ENCODE measurements at regions not wholly inside any gene's neighbourhood (a gene's known extent, or its start where the extent isn't known, plus 50 kb on each side); places are given as distances from the start of the nearest gene placed in this dataset.

GRCh38 chr16:85500220-85500619, 112.9 kb upstream of the GSE1 start:
- Histone ChIP-seq H3K9me3 (ENCODE audit: insufficient read depth, low read depth, low read length) (no peaks in the 10 kb centered on the region), H3K4me1 (ENCODE audit: insufficient read depth, low read length, poor library complexity, severe bottlenecking) (peaks cover 13% of the 10 kb centered on the region), H2AFZ (ENCODE audit: low read length) (no peak overlapping the region), H3K27me3 (ENCODE audit: insufficient read depth, low read length, poor library complexity, severe bottlenecking) (no peaks in the 10 kb centered on the region), H4K20me1 (ENCODE audit: insufficient read depth, low read length, poor library complexity, severe bottlenecking) (no peaks in the 10 kb centered on the region), H3K4me3 (ENCODE audit: low read length, poor library complexity, severe bottlenecking) (no peak overlapping the region), H3K79me2 (ENCODE audit: insufficient read depth, low read length) (no peaks in the 10 kb centered on the region), H3K9me2 (replicated peaks; ENCODE audit: low read depth, low read length) (no peaks in the 10 kb centered on the region), H3K36me3 (ENCODE audit: insufficient read depth, low read length) (no peaks in the 10 kb centered on the region), H3K4me2 (ENCODE audit: low read depth, low read length, poor library complexity, severe bottlenecking) (no peak overlapping the region), H3K9ac (ENCODE audit: low read depth, low read length, poor library complexity, severe bottlenecking) (no peak overlapping the region), H3F3A (ENCODE audit: low read depth) (0 out of 2 replicates have a peak, but pooled peaks cover 3% of the 10 kb centered on the region)
- TF ChIP-seq, protein P1, sequence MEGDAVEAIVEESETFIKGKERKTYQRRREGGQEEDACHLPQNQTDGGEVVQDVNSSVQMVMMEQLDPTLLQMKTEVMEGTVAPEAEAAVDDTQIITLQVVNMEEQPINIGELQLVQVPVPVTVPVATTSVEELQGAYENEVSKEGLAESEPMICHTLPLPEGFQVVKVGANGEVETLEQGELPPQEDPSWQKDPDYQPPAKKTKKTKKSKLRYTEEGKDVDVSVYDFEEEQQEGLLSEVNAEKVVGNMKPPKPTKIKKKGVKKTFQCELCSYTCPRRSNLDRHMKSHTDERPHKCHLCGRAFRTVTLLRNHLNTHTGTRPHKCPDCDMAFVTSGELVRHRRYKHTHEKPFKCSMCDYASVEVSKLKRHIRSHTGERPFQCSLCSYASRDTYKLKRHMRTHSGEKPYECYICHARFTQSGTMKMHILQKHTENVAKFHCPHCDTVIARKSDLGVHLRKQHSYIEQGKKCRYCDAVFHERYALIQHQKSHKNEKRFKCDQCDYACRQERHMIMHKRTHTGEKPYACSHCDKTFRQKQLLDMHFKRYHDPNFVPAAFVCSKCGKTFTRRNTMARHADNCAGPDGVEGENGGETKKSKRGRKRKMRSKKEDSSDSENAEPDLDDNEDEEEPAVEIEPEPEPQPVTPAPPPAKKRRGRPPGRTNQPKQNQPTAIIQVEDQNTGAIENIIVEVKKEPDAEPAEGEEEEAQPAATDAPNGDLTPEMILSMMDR (conservative IDR thresholded peaks at IDR 0.05; ENCODE audit: low read length): no peak
- no peak for TF ChIP-seq EZH2phosphoT487 (IDR thresholded peaks at IDR 0.05; ENCODE audit: borderline replicate concordance)

- Histone ChIP-seq H2AFZ (ENCODE audit: low read length) (no peak overlapping the region), H3K4me3 (ENCODE audit: low read length, poor library complexity, severe bottlenecking) (no peak overlapping the region), H3K79me2 (ENCODE audit: insufficient read depth, low read length) (no peaks in the 10 kb centered on the region), H3K9me3 (ENCODE audit: insufficient read depth, low read depth, low read length) (no peaks in the 10 kb centered on the region), H3K4me2 (ENCODE audit: low read depth, low read length, poor library complexity, severe bottlenecking) (no peak overlapping the region), H3K9me2 (replicated peaks; ENCODE audit: low read depth, low read length) (no peaks in the 10 kb centered on the region), H4K20me1 (ENCODE audit: insufficient read depth, low read length, poor library complexity, severe bottlenecking) (no peaks in the 10 kb centered on the region), H3K36me3 (ENCODE audit: insufficient read depth, low read length) (no peaks in the 10 kb centered on the region), H3K9ac (ENCODE audit: low read depth, low read length, poor library complexity, severe bottlenecking) (no peak overlapping the region), H3K4me1 (ENCODE audit: insufficient read depth, low read length, poor library complexity, severe bottlenecking) (peaks cover 13% of the 10 kb centered on the region), H3F3A (ENCODE audit: low read depth) (0 out of 2 replicates have a peak, but pooled peaks cover 3% of the 10 kb centered on the region), H3K27me3 (ENCODE audit: insufficient read depth, low read length, poor library complexity, severe bottlenecking) (no peaks in the 10 kb centered on the region)
- no peak for TF ChIP-seq EZH2phosphoT487 (IDR thresholded peaks at IDR 0.05; ENCODE audit: borderline replicate concordance)
- TF ChIP-seq, protein P1 (conservative IDR thresholded peaks at IDR 0.05; ENCODE audit: low read length): no peak
Observed at GRCh38 chr16:85501900-85502299, 111.2 kb upstream of the GSE1 start.

DNA sequence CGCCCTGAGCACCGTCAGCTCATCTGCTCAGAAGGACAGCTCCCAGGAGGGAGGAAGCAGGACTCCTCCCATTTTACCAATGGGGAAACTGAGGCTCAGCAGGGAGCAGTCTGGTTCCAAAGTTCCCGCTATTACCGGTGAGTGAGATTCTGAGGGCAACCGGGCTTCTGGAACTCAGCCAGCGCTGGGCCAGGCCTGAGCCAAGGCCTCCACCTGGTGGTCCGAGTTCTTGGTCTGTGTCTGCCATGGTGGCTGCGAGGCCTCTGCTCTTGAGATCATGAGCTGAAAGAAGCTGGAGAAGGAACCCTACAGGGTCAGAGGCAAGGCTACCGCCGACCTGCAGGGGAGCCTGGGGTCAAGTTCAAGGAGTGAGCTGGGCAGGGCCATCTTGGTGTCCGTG, 110.8 kb upstream of the GSE1 start:
- H3K79me2 ChIP-seq (ENCODE audit: insufficient read depth, low read length): no peaks in the 10 kb centered on the region
- no peaks in the 10 kb centered on the region for H3K36me3 ChIP-seq (ENCODE audit: insufficient read depth, low read length)
- H3K9ac ChIP-seq (ENCODE audit: low read depth, low read length, poor library complexity, severe bottlenecking): no peak overlapping the region
- H3K4me2 ChIP-seq (ENCODE audit: low read depth, low read length, poor library complexity, severe bottlenecking): no peak overlapping the region
- no peaks in the 10 kb centered on the region for H3K9me3 ChIP-seq (ENCODE audit: insufficient read depth, low read depth, low read length)
- H2AFZ ChIP-seq (ENCODE audit: low read length): no peak overlapping the region
- H3K4me1 ChIP-seq (ENCODE audit: insufficient read depth, low read length, poor library complexity, severe bottlenecking): peaks cover 13% of the 10 kb centered on the region
- H3K27me3 ChIP-seq (ENCODE audit: insufficient read depth, low read length, poor library complexity, severe bottlenecking): no peaks in the 10 kb centered on the region
- H3F3A ChIP-seq (ENCODE audit: low read depth): 0 out of 2 replicates have a peak, but pooled peaks cover 3% of the 10 kb centered on the region
- TF ChIP-seq EZH2phosphoT487 (IDR thresholded peaks at IDR 0.05; ENCODE audit: borderline replicate concordance): no peak
- TF ChIP-seq, protein P1 (conservative IDR thresholded peaks at IDR 0.05; ENCODE audit: low read length): no peak
- H3K4me3 ChIP-seq (ENCODE audit: low read length, poor library complexity, severe bottlenecking): no peak overlapping the region
- H3K9me2 ChIP-seq (replicated peaks; ENCODE audit: low read depth, low read length): no peaks in the 10 kb centered on the region
- no peaks in the 10 kb centered on the region for H4K20me1 ChIP-seq (ENCODE audit: insufficient read depth, low read length, poor library complexity, severe bottlenecking)

Measured in Loucy (cell line).